ENCODE measurements at regions not wholly inside any gene's neighbourhood (a gene's known extent, or its start where the extent isn't known, plus 50 kb on each side); places are given as distances from the start of the nearest gene placed in this dataset.
"Not testable (repeated sequence)": the region's sequence is repeated elsewhere in the genome, so short reads cannot be mapped to it uniquely, and the experiment has no call there.

- DNase-seq: no peak
Measured at GRCh38 chr17:71409137-71409536, 711.7 kb upstream of the SOX9 start.

DNA sequence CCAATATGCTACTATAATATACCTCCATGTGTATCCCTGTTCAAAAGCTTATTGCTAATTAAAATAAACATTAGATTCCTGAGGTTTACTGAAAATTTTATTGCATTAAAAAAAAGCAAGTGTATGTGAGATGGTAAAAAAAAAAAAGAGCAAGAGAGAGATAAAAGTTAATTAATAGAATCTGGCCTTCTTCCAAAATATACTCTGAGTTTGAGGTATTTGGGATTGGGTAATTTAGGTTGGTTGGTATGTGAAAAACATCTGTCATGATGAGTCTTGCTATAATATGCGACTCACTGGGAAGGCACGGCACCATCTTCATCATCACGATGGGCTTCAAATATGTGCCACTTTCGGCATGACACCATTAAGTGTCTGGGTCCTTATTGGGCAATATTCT lies 711.1 kb upstream of the SOX9 start:
- DNase-seq: no peak

GRCh38 chr17:71412803-71413202 lies 708.0 kb upstream of the SOX9 start:
- DNase-seq: no peak

DNA sequence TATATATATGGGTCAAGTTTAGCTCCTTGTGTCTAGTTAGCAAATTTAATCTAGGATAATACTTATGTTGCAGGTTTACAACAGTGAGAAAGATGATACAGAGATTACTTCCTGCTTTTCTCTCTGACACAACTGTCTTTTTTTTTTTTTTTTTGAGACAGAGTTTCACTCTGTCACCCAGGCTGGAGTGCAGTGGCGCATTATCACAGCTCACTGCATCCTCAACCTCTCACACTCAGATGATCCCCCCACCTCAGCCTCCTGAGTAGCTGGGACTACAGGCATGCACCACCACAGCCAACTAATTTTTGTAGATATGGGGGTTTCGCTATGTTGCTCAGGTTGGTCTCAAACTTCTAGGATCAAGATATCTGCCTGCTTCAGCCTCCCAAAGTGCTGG lies 706.9 kb upstream of the SOX9 start:
- DNase-seq: no peak

GRCh38 chr17:71417142-71417541 lies 703.7 kb upstream of the SOX9 start:
- no peak for DNase-seq

DNA sequence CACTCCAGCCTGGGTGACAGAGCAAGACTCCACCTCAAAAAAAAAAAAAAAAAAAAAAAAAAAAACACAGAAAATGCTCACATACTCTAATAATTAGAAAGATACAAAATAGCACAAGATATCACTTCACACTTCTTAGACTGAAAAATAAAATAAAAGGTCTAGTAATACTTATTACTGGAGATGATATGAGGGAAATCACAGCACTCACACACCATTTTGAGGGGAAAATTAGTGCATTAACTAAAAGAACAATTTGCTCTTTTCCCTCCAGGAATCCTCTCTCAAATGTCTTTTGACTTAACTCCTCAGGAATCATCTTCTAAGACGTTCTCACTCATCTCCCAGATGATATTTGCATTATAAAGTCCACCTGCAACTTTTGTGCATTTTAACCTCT lies 697.9 kb upstream of the SOX9 start:
- no peak for DNase-seq

- no peak for DNase-seq
Measured at GRCh38 chr17:71423871-71424546, 696.8 kb upstream of the SOX9 start.

GRCh38 chr17:71427801-71428200 lies 693.0 kb upstream of the SOX9 start:
- DNase-seq: no peak

GRCh38 chr17:71428897-71429296 lies 691.9 kb upstream of the SOX9 start:
- DNase-seq: no peak

DNA sequence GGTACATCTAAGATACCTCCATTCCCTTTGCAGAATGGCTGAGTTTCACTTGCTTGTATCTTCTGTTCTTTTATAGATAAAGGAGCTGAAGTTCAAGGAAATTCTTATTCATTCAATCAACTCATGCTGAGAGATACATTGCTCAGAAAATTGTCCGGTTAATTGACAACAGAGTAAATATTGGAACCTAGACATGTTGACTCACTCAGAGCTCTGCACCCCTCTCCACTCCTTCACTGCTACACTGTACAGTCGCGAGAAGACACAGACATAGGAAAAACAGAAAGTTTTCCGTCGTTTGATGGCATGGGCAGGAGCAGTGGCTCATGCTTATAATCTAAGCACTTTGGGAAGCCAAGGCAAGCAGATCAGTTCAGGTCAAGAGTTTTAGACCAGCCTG lies 690.5 kb upstream of the SOX9 start:
- no peak for DNase-seq

GRCh38 chr17:71431146-71431545 lies 689.7 kb upstream of the SOX9 start:
- DNase-seq: no peak

GRCh38 chr17:71432378-71433315 lies 688.2 kb upstream of the SOX9 start:
- no peak for DNase-seq

GRCh38 chr17:71434716-71435115 lies 686.1 kb upstream of the SOX9 start:
- DNase-seq: no peak

- no peak for DNase-seq
Measured at GRCh38 chr17:71436479-71436878, 684.3 kb upstream of the SOX9 start.

DNA sequence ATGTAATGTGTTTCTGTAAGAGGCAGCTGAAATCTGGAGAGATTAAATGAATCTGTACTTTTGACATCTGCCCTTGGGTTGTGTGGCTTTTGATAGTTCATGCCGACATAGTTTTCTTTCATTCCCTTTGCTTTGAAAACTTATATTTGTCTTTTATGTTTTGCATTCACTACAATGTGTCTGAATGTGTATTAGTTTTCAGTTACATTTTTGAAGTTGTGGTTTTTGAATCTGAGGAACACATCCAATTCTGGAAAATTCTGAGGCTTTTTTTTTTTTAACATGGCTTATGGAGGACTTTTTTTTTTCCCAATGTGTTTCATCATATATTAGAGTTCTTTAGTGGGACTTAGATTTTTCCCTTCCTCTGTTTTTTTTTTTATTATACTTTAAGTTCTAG lies 683.7 kb upstream of the SOX9 start:
- DNase-seq: no peak

DNA sequence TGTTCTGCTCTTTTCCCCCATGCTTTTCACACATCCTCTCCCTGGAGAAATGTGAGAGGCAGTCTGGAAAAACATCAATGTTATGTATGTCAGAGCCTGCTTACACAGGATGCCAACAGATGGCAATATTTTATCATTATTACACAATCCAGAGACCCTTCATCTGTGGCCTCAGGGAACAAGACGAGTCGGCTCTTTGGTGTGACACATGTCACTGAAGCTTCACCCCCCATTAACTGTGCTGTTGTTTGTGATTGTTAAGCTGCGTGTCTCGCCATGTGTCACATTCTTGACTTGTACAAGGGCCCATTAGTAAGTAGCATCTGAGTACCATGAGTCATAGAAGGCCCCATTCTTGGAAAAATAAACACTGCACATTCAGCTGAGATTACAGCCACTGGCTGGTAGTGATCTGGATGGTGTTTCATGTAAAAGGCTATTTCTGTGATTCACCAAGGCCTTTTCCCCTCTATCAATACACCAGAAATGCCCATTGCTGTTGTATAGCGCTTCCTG lies 682.1 kb upstream of the SOX9 start:
- peak in 1 of 56 donors; percentile 10 for DNase-seq

DNA sequence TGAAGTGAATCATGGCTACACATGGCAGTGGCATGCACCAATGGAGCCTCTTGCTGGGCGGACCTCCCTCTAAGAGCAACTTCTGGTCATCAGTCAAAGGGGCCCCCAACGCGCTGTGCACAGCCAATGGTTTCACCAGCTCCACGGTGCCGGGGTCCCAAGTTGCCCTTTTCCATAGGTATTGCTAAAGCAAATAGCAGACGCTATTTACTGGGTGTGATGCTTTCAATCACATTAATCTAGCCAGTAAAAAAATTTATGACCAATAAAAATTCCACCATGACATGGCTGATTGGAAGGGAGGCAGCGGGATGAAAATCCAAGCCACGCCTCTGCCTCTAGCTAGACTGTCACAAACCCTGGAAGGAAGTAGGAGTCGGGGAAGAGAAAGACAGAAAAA lies 680.3 kb upstream of the SOX9 start:
- no peak for DNase-seq

DNA sequence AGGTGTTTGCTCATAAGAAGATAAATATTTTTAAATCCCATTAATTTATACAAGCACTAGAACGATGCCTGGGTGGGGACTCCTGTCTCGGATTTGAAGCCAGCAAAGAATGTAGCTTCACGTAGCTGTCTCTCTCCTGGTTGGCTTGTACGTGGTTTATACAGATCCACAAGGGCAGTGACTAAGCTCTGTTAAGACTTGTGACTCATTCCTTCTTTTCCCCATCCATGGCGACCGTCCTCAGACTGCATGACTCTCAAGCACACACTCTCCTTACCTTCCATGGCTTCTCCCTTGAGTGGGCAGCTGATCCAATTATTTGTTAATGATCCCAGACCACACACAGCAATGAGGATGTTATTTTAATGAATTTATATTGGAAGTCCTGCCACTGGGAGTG lies 679.7 kb upstream of the SOX9 start:
- no peak for DNase-seq

DNA sequence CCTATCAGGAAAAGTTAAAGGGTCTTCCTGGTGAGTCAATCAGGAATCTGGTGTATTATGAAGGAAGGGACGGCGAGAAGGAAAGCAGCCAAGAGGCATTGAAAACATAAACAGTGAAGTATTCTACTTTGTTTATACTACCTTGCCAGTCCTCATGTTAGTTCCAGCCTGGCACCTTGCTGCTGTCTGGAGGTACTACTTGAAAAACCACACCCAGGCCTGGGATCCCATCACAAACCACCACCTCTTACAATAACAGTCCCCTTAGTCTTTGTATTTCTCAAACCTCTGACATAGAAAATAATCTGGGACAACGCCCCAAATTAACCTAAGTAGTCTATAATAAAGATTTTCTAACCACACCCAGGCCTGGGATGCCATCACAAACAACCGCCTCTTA lies 676.7 kb upstream of the SOX9 start:
- DNase-seq: no peak

GRCh38 chr17:71446645-71447437 lies 674.0 kb upstream of the SOX9 start:
- DNase-seq: no peak

GRCh38 chr17:71447644-71448043 lies 673.2 kb upstream of the SOX9 start:
- DNase-seq: no peak

- DNase-seq: not testable (repeated sequence)
Measured at GRCh38 chr17:71450657-71451056, 670.2 kb upstream of the SOX9 start.
